GM18870 (cell line): ENCODE measurements at regions not wholly inside any gene's neighbourhood (a gene's known extent, or its start where the extent isn't known, plus 50 kb on each side); places are given as distances from the start of the nearest gene placed in this dataset.

ENCODE experiments used
- ATAC-seq: cut with Tn5 transposase; IDR thresholded peaks from one replicate; pipeline ENCODE4 v1.9.1; 2021; ENCODE audit warnings: moderate library complexity; ENCODE audit not compliant: unreplicated experiment

GRCh38 chr7:32152576-32152975 is 82.4 kb upstream of the PDE1C start:
- ATAC-seq: no peak

- ATAC-seq: no peak
Observed at GRCh38 chr7:32150589-32150988, 80.4 kb upstream of the PDE1C start.

GRCh38 chr7:32150039-32150438 is 79.8 kb upstream of the PDE1C start:
- ATAC-seq: no peak

- no peak for ATAC-seq
Observed at GRCh38 chr7:32147546-32148268, 77.5 kb upstream of the PDE1C start.

- ATAC-seq: no peak
Observed at GRCh38 chr7:32145911-32146310, 75.7 kb upstream of the PDE1C start.

GRCh38 chr7:32144676-32145075 is 74.5 kb upstream of the PDE1C start:
- ATAC-seq: no peak

GRCh38 chr7:32143301-32143700 is 73.1 kb upstream of the PDE1C start:
- no peak for ATAC-seq

GRCh38 chr7:32142649-32143048 is 72.4 kb upstream of the PDE1C start:
- ATAC-seq: no peak

- ATAC-seq: no peak
Observed at GRCh38 chr7:32140210-32140939, 70.2 kb upstream of the PDE1C start.

- ATAC-seq: no peak
Observed at GRCh38 chr7:32137059-32137458, 66.9 kb upstream of the PDE1C start.

- ATAC-seq: no peak
Observed at GRCh38 chr7:32131091-32131490, 60.9 kb upstream of the PDE1C start.

- ATAC-seq: no peak
Observed at GRCh38 chr7:32126843-32127242, 56.6 kb upstream of the PDE1C start.
